OCI-LY1 (cell line): ENCODE measurements at regions not wholly inside any gene's neighbourhood (a gene's known extent, or its start where the extent isn't known, plus 50 kb on each side); places are given as distances from the start of the nearest gene placed in this dataset.
"Not testable (repeated sequence)": the region's sequence is repeated elsewhere in the genome, so short reads cannot be mapped to it uniquely, and the experiment has no call there.

Experiments
- H2AFZ ChIP-seq: fragments of 200-600 bp; sonication (generic), shearing (Covaris generic); 2 replicates; pipeline ENCODE4 v1.6.0; 2014; ENCODE audit warnings: antibody characterized with exemption, mild to moderate bottlenecking, low read length
- H3F3A ChIP-seq: fragments of 200-600 bp; sonication (generic), shearing (Covaris generic); 2 replicates; pipeline ENCODE4 v1.6.0; 2014; ENCODE audit warnings: mild to moderate bottlenecking, antibody characterized with exemption, low read length, moderate library complexity; ENCODE audit not compliant: insufficient read depth
- H3K27ac ChIP-seq: fragments of 200-600 bp; sonication (generic); 2 replicates; pipeline ENCODE4 v1.5.1; 2014; ENCODE audit warnings: low read length, mixed run types, mild to moderate bottlenecking, low read depth; ENCODE audit not compliant: poor library complexity, severe bottlenecking
- H3K27me3 ChIP-seq: fragments of 200-600 bp; sonication (generic); 2 replicates; pipeline ENCODE4 v1.6.0; 2014; ENCODE audit warnings: antibody characterized with exemption, mild to moderate bottlenecking, low read length, moderate library complexity; ENCODE audit not compliant: insufficient read depth
- H3K36me3 ChIP-seq: fragments of 200-600 bp; sonication (generic); 2 replicates; pipeline ENCODE4 v1.6.1; 2014; ENCODE audit warnings: mild to moderate bottlenecking, antibody characterized with exemption, low read length, moderate library complexity, mixed read lengths; ENCODE audit not compliant: insufficient read depth
- H3K4me1 ChIP-seq: fragments of 200-600 bp; sonication (generic); 2 replicates; pipeline ENCODE4 v1.5.1; 2014; ENCODE audit warnings: mild to moderate bottlenecking, low read length, moderate library complexity; ENCODE audit not compliant: insufficient read depth, severe bottlenecking
- H3K4me2 ChIP-seq: fragments of 200-600 bp; sonication (generic), shearing (Covaris generic); 2 replicates; pipeline ENCODE4 v1.6.1; 2014; ENCODE audit warnings: low read length
- H3K4me3 ChIP-seq: fragments of 200-600 bp; sonication (generic); 2 replicates; pipeline ENCODE4 v1.5.1; 2014; ENCODE audit warnings: low read length, low read depth, mild to moderate bottlenecking, mixed read lengths; ENCODE audit not compliant: poor library complexity, severe bottlenecking
- H3K79me2 ChIP-seq: fragments of 200-600 bp; shearing (Covaris generic); 2 replicates; pipeline ENCODE4 v1.6.1; 2016; ENCODE audit warnings: mixed run types, low read length, mixed read lengths; ENCODE audit not compliant: insufficient read depth
- H3K9ac ChIP-seq: fragments of 200-600 bp; sonication (generic), shearing (Covaris generic); 2 replicates; pipeline ENCODE4 v1.6.1; 2014; ENCODE audit warnings: mild to moderate bottlenecking, low read length, mixed read lengths
- H3K9me2 ChIP-seq: fragments of 200-600 bp; sonication (generic), shearing (Covaris generic); 2 replicates; pipeline ENCODE4 v1.6.1; 2014; ENCODE audit warnings: low read depth, mild to moderate bottlenecking, low read length, mixed read lengths
- H3K9me3 ChIP-seq: fragments of 200-600 bp; shearing (Covaris generic); 2 replicates; pipeline ENCODE4 v1.6.1; 2014; ENCODE audit warnings: low read length, mixed read lengths
- H4K20me1 ChIP-seq: fragments of 200-600 bp; sonication (generic), shearing (Covaris generic); 2 replicates; pipeline ENCODE4 v1.6.0; 2016; ENCODE audit warnings: mild to moderate bottlenecking, low read length; ENCODE audit not compliant: insufficient read depth
- CTCF ChIP-seq: fragments of 200-600 bp; sonication (generic), shearing (Covaris generic); IDR thresholded peaks from 2 replicates; pipeline ENCODE4 v1.5.1; 2017; ENCODE audit warnings: mild to moderate bottlenecking, antibody characterized with exemption, low read length, moderate library complexity, mixed read lengths
- EZH2 ChIP-seq: fragments of 200-600 bp; sonication (generic), shearing (Covaris generic); IDR thresholded peaks from 2 replicates; pipeline ENCODE4 v1.8.0; 2017; ENCODE audit warnings: borderline replicate concordance, mixed run types, mild to moderate bottlenecking, antibody characterized with exemption, low read length, moderate library complexity, mixed read lengths

- Histone ChIP-seq H3K9me3 (no peaks in the 10 kb centered on the region), H2AFZ (no peak overlapping the region), H3K9me2 (no peaks in the 10 kb centered on the region), H3K27me3 (no peaks in the 10 kb centered on the region), H3K9ac (no peak overlapping the region), H3K27ac (no peak overlapping the region), H3K4me1 (no peaks in the 10 kb centered on the region), H3K79me2 (no peaks in the 10 kb centered on the region), H4K20me1 (no peaks in the 10 kb centered on the region), H3K4me2 (no peak overlapping the region), H3K36me3 (no peaks in the 10 kb centered on the region), H3K4me3 (no peak overlapping the region), H3F3A (no peaks in the 10 kb centered on the region)
- TF ChIP-seq EZH2 (no peak), CTCF (no peak)
These were observed 67.1 kb upstream of the SPIN4 start for GRCh38 chrX:63418211-63418610.

DNA sequence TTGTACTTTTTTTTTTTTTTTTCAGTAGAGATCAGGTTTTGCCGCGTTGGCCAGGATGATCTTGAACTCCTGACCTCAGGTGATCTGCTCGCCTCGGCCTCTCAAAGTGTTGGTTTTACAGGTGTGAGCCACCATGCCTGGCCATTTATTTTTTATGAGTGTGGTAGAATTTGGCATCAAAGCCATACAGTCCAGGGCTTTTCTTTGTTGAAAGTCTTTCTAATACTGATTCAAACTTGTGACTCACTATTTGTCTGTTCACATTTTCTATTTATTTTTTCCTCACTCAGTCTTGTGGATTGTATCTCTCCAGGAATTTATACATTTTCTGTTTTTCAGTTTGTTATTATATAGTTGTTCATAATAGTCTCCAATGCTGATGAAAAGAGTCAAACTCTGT, 66.5 kb upstream of the SPIN4 start:
- Histone ChIP-seq H4K20me1 (no peaks in the 10 kb centered on the region), H3K4me2 (no peak overlapping the region), H3K27ac (no peak overlapping the region), H3K79me2 (no peaks in the 10 kb centered on the region), H3K36me3 (no peaks in the 10 kb centered on the region), H3F3A (no peaks in the 10 kb centered on the region), H3K9me2 (no peaks in the 10 kb centered on the region), H3K9ac (no peak overlapping the region), H3K9me3 (no peaks in the 10 kb centered on the region), H3K27me3 (no peaks in the 10 kb centered on the region), H3K4me1 (no peaks in the 10 kb centered on the region), H2AFZ (no peak overlapping the region), H3K4me3 (no peak overlapping the region)
- TF ChIP-seq CTCF (no peak), EZH2 (no peak)

DNA sequence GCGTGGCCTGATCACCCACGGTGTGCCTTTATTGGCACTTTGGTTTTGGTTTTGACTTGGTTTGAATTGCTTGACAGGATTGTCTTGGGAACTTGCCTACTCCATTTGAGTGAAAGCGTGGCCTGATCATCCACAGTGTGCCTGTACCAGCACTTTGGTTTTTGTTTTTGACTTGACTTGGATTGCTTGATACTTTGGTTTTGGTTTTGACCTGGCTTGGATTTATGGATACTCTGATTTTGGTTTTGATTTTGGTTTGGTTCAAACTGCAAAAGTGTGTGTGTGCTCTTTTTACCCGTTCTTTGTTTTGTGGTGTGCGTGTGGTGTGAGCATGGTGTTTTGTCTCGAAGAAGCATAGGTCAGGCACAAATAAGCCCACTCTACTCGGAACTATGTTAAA, 58.8 kb upstream of the SPIN4 start:
- H4K20me1 ChIP-seq, H3K36me3 ChIP-seq, H3K27ac ChIP-seq, H3K9ac ChIP-seq, H3K4me3 ChIP-seq, H3K27me3 ChIP-seq, H3K4me2 ChIP-seq, H3K9me3 ChIP-seq, H3F3A ChIP-seq, H3K4me1 ChIP-seq, H3K79me2 ChIP-seq, H3K9me2 ChIP-seq, H2AFZ ChIP-seq: not testable (repeated sequence)

DNA sequence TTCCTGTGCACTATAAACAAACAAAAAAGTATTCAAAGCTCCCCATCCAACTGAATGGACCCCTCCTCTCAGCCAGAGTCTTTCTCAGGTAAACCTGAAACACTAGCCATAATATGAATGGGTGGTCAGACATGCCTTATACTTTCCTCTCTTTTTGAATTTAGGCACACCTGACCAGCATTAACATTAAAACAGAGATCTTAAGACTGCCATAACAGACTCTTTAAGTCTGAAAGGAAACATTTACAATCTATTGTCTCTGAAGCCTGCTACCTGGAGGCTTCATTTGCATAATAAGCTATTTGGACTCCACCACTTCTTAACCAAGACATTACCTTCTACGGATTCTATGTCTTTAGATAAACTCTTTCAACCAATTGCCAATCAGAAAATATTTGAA, 56.9 kb upstream of the SPIN4 start:
- H3K27me3 ChIP-seq, result no peaks in the 10 kb centered on the region
- H3K9ac ChIP-seq, result no peak overlapping the region
- no peaks in the 10 kb centered on the region for H4K20me1 ChIP-seq
- TF ChIP-seq EZH2, result no peak
- no peaks in the 10 kb centered on the region for H3K36me3 ChIP-seq
- no peaks in the 10 kb centered on the region for H3K9me2 ChIP-seq
- H3K9me3 ChIP-seq, result no peaks in the 10 kb centered on the region
- H2AFZ ChIP-seq, result no peak overlapping the region
- no peak overlapping the region for H3K4me3 ChIP-seq
- no peaks in the 10 kb centered on the region for H3K4me1 ChIP-seq
- H3F3A ChIP-seq, result no peaks in the 10 kb centered on the region
- no peak overlapping the region for H3K27ac ChIP-seq
- no peaks in the 10 kb centered on the region for H3K79me2 ChIP-seq
- H3K4me2 ChIP-seq, result no peak overlapping the region
